DOHH2 (cell line): ENCODE measurements at regions not wholly inside any gene's neighbourhood (a gene's known extent, or its start where the extent isn't known, plus 50 kb on each side); places are given as distances from the start of the nearest gene placed in this dataset.

Source experiments
- H3F3A ChIP-seq: fragments of 200-600 bp; sonication (generic), shearing (Covaris generic); 2 replicates; pipeline ENCODE4 v1.6.0; 2016; ENCODE audit warnings: antibody characterized with exemption, mild to moderate bottlenecking; ENCODE audit not compliant: control insufficient read depth, insufficient read depth
- H3K27ac ChIP-seq: fragments of 200-600 bp; sonication (generic); 2 replicates; pipeline ENCODE4 v1.5.1; 2014; ENCODE audit warnings: low read depth, mild to moderate bottlenecking, low read length, moderate library complexity
- H3K27me3 ChIP-seq: fragments of 200-600 bp; sonication (generic); 2 replicates; pipeline ENCODE4 v1.6.1; 2014; ENCODE audit warnings: mild to moderate bottlenecking, low read length, mixed read lengths; ENCODE audit not compliant: control insufficient read depth
- H3K36me3 ChIP-seq: fragments of 200-600 bp; sonication (generic); 2 replicates; pipeline ENCODE4 v1.6.1; 2014; ENCODE audit warnings: mild to moderate bottlenecking, low read length, moderate library complexity, mixed read lengths; ENCODE audit not compliant: control insufficient read depth
- H3K4me1 ChIP-seq: fragments of 200-600 bp; sonication (generic); 2 replicates; pipeline ENCODE4 v1.6.1; 2014; ENCODE audit warnings: mild to moderate bottlenecking, low read length, mixed read lengths; ENCODE audit not compliant: control insufficient read depth
- H3K4me2 ChIP-seq: fragments of 200-600 bp; sonication (generic); 2 replicates; pipeline ENCODE4 v1.6.0; 2014; ENCODE audit warnings: mild to moderate bottlenecking, low read length, moderate library complexity
- H3K4me3 ChIP-seq: fragments of 200-600 bp; sonication (generic); 2 replicates; pipeline ENCODE4 v1.5.1; 2014; ENCODE audit warnings: mild to moderate bottlenecking, low read length, mixed read lengths
- H3K79me2 ChIP-seq: fragments of 200-600 bp; sonication (generic); 2 replicates; pipeline ENCODE4 v1.6.1; 2014; ENCODE audit warnings: mild to moderate bottlenecking, low read length, mixed read lengths; ENCODE audit not compliant: control insufficient read depth
- H3K9me2 ChIP-seq: fragments of 200-600 bp; sonication (generic); replicated peaks from 2 replicates; pipeline ENCODE4 v1.6.1; 2014; ENCODE audit warnings: mild to moderate bottlenecking, low read length, mixed read lengths; ENCODE audit not compliant: control insufficient read depth
- H3K9me3 ChIP-seq: fragments of 200-600 bp; sonication (generic); 2 replicates; pipeline ENCODE4 v1.6.1; 2014; ENCODE audit warnings: antibody characterized with exemption, low read length, mixed read lengths; ENCODE audit not compliant: control insufficient read depth, insufficient read depth
- H4K20me1 ChIP-seq: fragments of 200-600 bp; sonication (generic); 2 replicates; pipeline ENCODE4 v1.6.0; 2014; ENCODE audit warnings: low read depth, mild to moderate bottlenecking, antibody characterized with exemption, low read length, moderate library complexity; ENCODE audit not compliant: control insufficient read depth, insufficient read depth
- EZH2phosphoT487 ChIP-seq: fragments of 200-600 bp; sonication (generic); IDR thresholded peaks from 2 replicates; pipeline ENCODE4 v1.6.1; 2017; ENCODE audit warnings: borderline replicate concordance, mild to moderate bottlenecking, antibody characterized with exemption, low read length, moderate library complexity, mixed read lengths
- TF ChIP-seq, protein P1 (sequence below): fragments of 200-600 bp; sonication (generic); IDR thresholded peaks from one replicate; pipeline ENCODE4 v1.5.1; 2014; ENCODE audit warnings: antibody characterized with exemption, mild to moderate bottlenecking, low read depth, low read length; ENCODE audit not compliant: poor library complexity, severe bottlenecking

- no peaks in the 10 kb centered on the region for H3K36me3 ChIP-seq
- H3K9me3 ChIP-seq: no peaks in the 10 kb centered on the region
- no peak for TF ChIP-seq EZH2phosphoT487
- TF ChIP-seq, protein P1, sequence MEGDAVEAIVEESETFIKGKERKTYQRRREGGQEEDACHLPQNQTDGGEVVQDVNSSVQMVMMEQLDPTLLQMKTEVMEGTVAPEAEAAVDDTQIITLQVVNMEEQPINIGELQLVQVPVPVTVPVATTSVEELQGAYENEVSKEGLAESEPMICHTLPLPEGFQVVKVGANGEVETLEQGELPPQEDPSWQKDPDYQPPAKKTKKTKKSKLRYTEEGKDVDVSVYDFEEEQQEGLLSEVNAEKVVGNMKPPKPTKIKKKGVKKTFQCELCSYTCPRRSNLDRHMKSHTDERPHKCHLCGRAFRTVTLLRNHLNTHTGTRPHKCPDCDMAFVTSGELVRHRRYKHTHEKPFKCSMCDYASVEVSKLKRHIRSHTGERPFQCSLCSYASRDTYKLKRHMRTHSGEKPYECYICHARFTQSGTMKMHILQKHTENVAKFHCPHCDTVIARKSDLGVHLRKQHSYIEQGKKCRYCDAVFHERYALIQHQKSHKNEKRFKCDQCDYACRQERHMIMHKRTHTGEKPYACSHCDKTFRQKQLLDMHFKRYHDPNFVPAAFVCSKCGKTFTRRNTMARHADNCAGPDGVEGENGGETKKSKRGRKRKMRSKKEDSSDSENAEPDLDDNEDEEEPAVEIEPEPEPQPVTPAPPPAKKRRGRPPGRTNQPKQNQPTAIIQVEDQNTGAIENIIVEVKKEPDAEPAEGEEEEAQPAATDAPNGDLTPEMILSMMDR: no peak
- no peak overlapping the region for H3K4me2 ChIP-seq
- H4K20me1 ChIP-seq: no peaks in the 10 kb centered on the region
- no peak overlapping the region for H3K27ac ChIP-seq
- no peaks in the 10 kb centered on the region for H3K9me2 ChIP-seq
- H3K4me1 ChIP-seq: no peaks in the 10 kb centered on the region
- no peaks in the 10 kb centered on the region for H3F3A ChIP-seq
- no peaks in the 10 kb centered on the region for H3K27me3 ChIP-seq
- no peaks in the 10 kb centered on the region for H3K79me2 ChIP-seq
- H3K4me3 ChIP-seq: no peak overlapping the region
Measured at GRCh38 chr4:156117743-156118142, 164.1 kb upstream of the CTSO start.

DNA sequence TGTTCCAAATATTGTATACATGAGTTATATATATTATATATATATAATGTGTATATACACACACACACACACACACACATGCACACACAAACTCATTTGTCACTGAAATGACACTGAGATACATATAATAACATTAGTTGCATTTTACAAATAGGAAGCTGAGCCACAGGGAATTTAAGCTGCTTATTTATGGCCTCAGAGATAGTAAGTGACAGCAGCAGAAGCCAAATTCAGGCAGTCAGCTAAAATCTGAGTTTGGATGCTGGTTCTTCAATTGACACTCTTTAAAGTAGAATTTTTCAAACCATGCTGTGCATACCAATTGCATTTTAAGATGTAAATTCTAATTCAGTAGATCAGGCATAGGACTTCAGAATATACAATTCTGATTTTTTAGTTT is 163.3 kb upstream of the CTSO start:
- no peaks in the 10 kb centered on the region for H3K27me3 ChIP-seq
- no peak overlapping the region for H3K4me3 ChIP-seq
- no peaks in the 10 kb centered on the region for H3K36me3 ChIP-seq
- no peaks in the 10 kb centered on the region for H3F3A ChIP-seq
- H3K79me2 ChIP-seq: no peaks in the 10 kb centered on the region
- TF ChIP-seq EZH2phosphoT487: no peak
- TF ChIP-seq, protein P1: no peak
- H4K20me1 ChIP-seq: no peaks in the 10 kb centered on the region
- H3K9me2 ChIP-seq: no peaks in the 10 kb centered on the region
- no peak overlapping the region for H3K27ac ChIP-seq
- H3K4me2 ChIP-seq: no peak overlapping the region
- H3K9me3 ChIP-seq: no peaks in the 10 kb centered on the region
- H3K4me1 ChIP-seq: no peaks in the 10 kb centered on the region

- Histone ChIP-seq H4K20me1 (no peaks in the 10 kb centered on the region), H3F3A (no peaks in the 10 kb centered on the region), H3K4me1 (no peaks in the 10 kb centered on the region), H3K4me2 (no peak overlapping the region), H3K27ac (no peak overlapping the region), H3K9me3 (no peaks in the 10 kb centered on the region), H3K4me3 (no peak overlapping the region), H3K79me2 (no peaks in the 10 kb centered on the region), H3K36me3 (no peaks in the 10 kb centered on the region), H3K9me2 (no peaks in the 10 kb centered on the region), H3K27me3 (no peaks in the 10 kb centered on the region)
- TF ChIP-seq, protein P1: peak; percentile 20
- TF ChIP-seq EZH2phosphoT487: no peak
Measured at GRCh38 chr4:156113138-156113765, 159.6 kb upstream of the CTSO start.
